Neutrophil (primary cell): ENCODE measurements at regions not wholly inside any gene's neighbourhood (a gene's known extent, or its start where the extent isn't known, plus 50 kb on each side); places are given as distances from the start of the nearest gene placed in this dataset.
"Not testable (repeated sequence)": the region's sequence is repeated elsewhere in the genome, so short reads cannot be mapped to it uniquely, and the experiment has no call there.

Experiments used
- H3K27ac ChIP-seq: fragments of 200-600 bp; sonication (generic); 2 replicates; pipeline ENCODE4 v1.5.1; 2016; ENCODE audit warnings: mild to moderate bottlenecking, moderate library complexity
- H3K27me3 ChIP-seq: fragments of 200-600 bp; sonication (generic); 2 replicates; pipeline ENCODE4 v1.6.0; 2016; ENCODE audit warnings: mild to moderate bottlenecking
- H3K36me3 ChIP-seq: fragments of 200-600 bp; sonication (generic); 2 replicates; pipeline ENCODE4 v1.5.1; 2017
- H3K4me1 ChIP-seq, 2 experiments: fragments of 200-600 bp in 1 of 2; sonication (generic) in 1 of 2; 1 replicate in 1 of 2; 2 replicates in 1 of 2; pipeline versions ENCODE4 v1.5.1 to v1.6.1; 2013 to 2016; ENCODE audit warnings: low read depth in 1 of 2, low read length in 1 of 2, mild to moderate bottlenecking in 1 of 2, moderate library complexity in 1 of 2; ENCODE audit not compliant: control insufficient read depth in 1 of 2, insufficient read depth in 1 of 2
- H3K4me3 ChIP-seq, 2 experiments: fragments of 200-600 bp in 1 of 2; sonication (generic) in 1 of 2; 1 replicate in 1 of 2; 2 replicates in 1 of 2; pipeline ENCODE4 v1.5.1; 2013 to 2016; ENCODE audit warnings: low read depth in 1 of 2, low read length in 1 of 2, mild to moderate bottlenecking in 1 of 2, moderate library complexity in 1 of 2
- H3K9me3 ChIP-seq: fragments of 200-600 bp; sonication (generic); 2 replicates; pipeline ENCODE4 v1.5.1; 2016
- CTCF ChIP-seq: fragments of 200-600 bp; sonication (generic); IDR thresholded peaks from 2 replicates; pipeline ENCODE4 v1.5.1; 2016; ENCODE audit warnings: antibody characterized with exemption

- no peaks in the 10 kb centered on the region for H3K4me1 ChIP-seq
- no peaks in the 10 kb centered on the region for H3K27me3 ChIP-seq
- H3K4me3 ChIP-seq = no peak overlapping the region
- no peaks in the 10 kb centered on the region for H3K9me3 ChIP-seq
- no peaks in the 10 kb centered on the region for H3K36me3 ChIP-seq
- H3K27ac ChIP-seq = no peak overlapping the region
- no peak for TF ChIP-seq CTCF
Observed at GRCh38 chr5:143588933-143589662, 185.6 kb upstream of the NR3C1 start.

- not testable (repeated sequence) for H3K4me3 ChIP-seq, H3K9me3 ChIP-seq, H3K27me3 ChIP-seq, H3K4me1 ChIP-seq, H3K27ac ChIP-seq, H3K36me3 ChIP-seq
Observed at GRCh38 chr5:143588121-143588520, 184.6 kb upstream of the NR3C1 start.

GRCh38 chr5:143586781-143587362 is 183.4 kb upstream of the NR3C1 start:
- Histone ChIP-seq H3K36me3 (no peaks in the 10 kb centered on the region), H3K4me3 (no peak overlapping the region), H3K27me3 (no peaks in the 10 kb centered on the region), H3K4me1 (no peaks in the 10 kb centered on the region), H3K9me3 (no peaks in the 10 kb centered on the region), H3K27ac (no peak overlapping the region)
- no peak for TF ChIP-seq CTCF

GRCh38 chr5:143585970-143586369 is 182.5 kb upstream of the NR3C1 start:
- Histone ChIP-seq H3K27me3 (no peaks in the 10 kb centered on the region), H3K4me3 (no peak overlapping the region), H3K27ac (no peak overlapping the region), H3K9me3 (no peaks in the 10 kb centered on the region), H3K4me1 (no peaks in the 10 kb centered on the region), H3K36me3 (no peaks in the 10 kb centered on the region)
- TF ChIP-seq CTCF = no peak

GRCh38 chr5:143583409-143583808 is 179.9 kb upstream of the NR3C1 start:
- Histone ChIP-seq H3K27ac (no peak overlapping the region), H3K4me1 (no peaks in the 10 kb centered on the region), H3K4me3 (no peak overlapping the region), H3K36me3 (no peaks in the 10 kb centered on the region), H3K9me3 (no peaks in the 10 kb centered on the region), H3K27me3 (no peaks in the 10 kb centered on the region)
- TF ChIP-seq CTCF = no peak

- no peak for TF ChIP-seq CTCF
- H3K27me3 ChIP-seq = no peaks in the 10 kb centered on the region
- H3K9me3 ChIP-seq = no peaks in the 10 kb centered on the region
- H3K4me3 ChIP-seq = no peak overlapping the region
- no peaks in the 10 kb centered on the region for H3K4me1 ChIP-seq
- H3K27ac ChIP-seq = no peak overlapping the region
- no peaks in the 10 kb centered on the region for H3K36me3 ChIP-seq
Observed at GRCh38 chr5:143582869-143583268, 179.4 kb upstream of the NR3C1 start.
